ENCODE measurements at regions not wholly inside any gene's neighbourhood (a gene's known extent, or its start where the extent isn't known, plus 50 kb on each side); places are given as distances from the start of the nearest gene placed in this dataset.

GRCh38 chr7:3214090-3214413 lies 87.0 kb upstream of the SDK1 start:
- TF ChIP-seq CTCF (IDR thresholded peaks at IDR 0.05; ENCODE audit: low read depth, low read length, missing control alignments) = no peak
- no peak for DNase-seq (ENCODE audit: low read depth)
- H3K4me3 ChIP-seq (ENCODE audit: low read depth, low read length) = no peak overlapping the region

- no peak for DNase-seq (ENCODE audit: low read depth)
- no peak for TF ChIP-seq CTCF (IDR thresholded peaks at IDR 0.05; ENCODE audit: low read depth, low read length, missing control alignments)
These were observed 85.1 kb upstream of the SDK1 start for GRCh38 chr7:3215624-3216585.

GRCh38 chr7:3217166-3217565 lies 83.9 kb upstream of the SDK1 start:
- TF ChIP-seq CTCF (IDR thresholded peaks at IDR 0.05; ENCODE audit: low read depth, low read length, missing control alignments) = no peak
- no peak overlapping the region for H3K4me3 ChIP-seq (ENCODE audit: low read depth, low read length)
- DNase-seq (ENCODE audit: low read depth) = no peak

More at GRCh38 chr7:3215624-3216585, 85.1 kb upstream of the SDK1 start:
- H3K4me3 ChIP-seq (ENCODE audit: low read depth, low read length) = no peak overlapping the region

- TF ChIP-seq CTCF (IDR thresholded peaks at IDR 0.05; ENCODE audit: low read depth, low read length, missing control alignments) = no peak
- DNase-seq (ENCODE audit: low read depth) = no peak
- H3K4me3 ChIP-seq (ENCODE audit: low read depth, low read length) = no peak overlapping the region
These were observed 82.4 kb upstream of the SDK1 start for GRCh38 chr7:3218411-3219225.

- no peak for DNase-seq (ENCODE audit: low read depth)
- no peak for TF ChIP-seq CTCF (IDR thresholded peaks at IDR 0.05; ENCODE audit: low read depth, low read length, missing control alignments)
- H3K4me3 ChIP-seq (ENCODE audit: low read depth, low read length) = no peak overlapping the region
These were observed 71.1 kb upstream of the SDK1 start for GRCh38 chr7:3229904-3230470.

- TF ChIP-seq CTCF (IDR thresholded peaks at IDR 0.05; ENCODE audit: low read depth, low read length, missing control alignments) = no peak
- no peak overlapping the region for H3K4me3 ChIP-seq (ENCODE audit: low read depth, low read length)
- no peak for DNase-seq (ENCODE audit: low read depth)
These were observed 70.1 kb upstream of the SDK1 start for GRCh38 chr7:3230908-3231307.
